ENCODE measurements at regions not wholly inside any gene's neighbourhood (a gene's known extent, or its start where the extent isn't known, plus 50 kb on each side); places are given as distances from the start of the nearest gene placed in this dataset.

DNA sequence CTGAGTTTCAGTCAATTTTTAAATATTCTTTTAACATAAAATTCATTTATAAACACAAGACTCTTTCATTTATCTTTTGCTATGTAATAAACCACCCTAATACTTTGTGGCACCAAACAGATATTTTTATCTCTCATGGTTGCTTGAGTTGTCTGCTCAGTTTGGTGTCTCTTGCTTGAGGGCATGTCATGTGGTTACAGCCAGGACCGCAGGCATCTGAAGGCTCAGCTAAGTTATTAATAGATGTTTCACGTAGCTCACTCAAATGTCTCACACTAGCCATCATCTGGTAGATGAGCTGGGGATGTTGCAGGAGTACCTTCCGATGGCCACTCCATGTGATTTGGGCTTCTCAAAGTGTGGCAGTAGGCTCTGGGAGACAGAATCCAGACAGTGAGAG is 597.8 kb downstream of the ETNK1 start:
- TF ChIP-seq CTCF (IDR thresholded peaks at IDR 0.05) = no peak
- no peak for TF ChIP-seq POLR2A (IDR thresholded peaks at IDR 0.05)

Measured in lower leg skin (tissue), 3 donors.